HG03045 (cell line): ENCODE measurements at regions not wholly inside any gene's neighbourhood (a gene's known extent, or its start where the extent isn't known, plus 50 kb on each side); places are given as distances from the start of the nearest gene placed in this dataset.

Experiments used
- ATAC-seq: cut with Tn5 transposase; IDR thresholded peaks from one replicate; pipeline ENCODE4 v1.9.1; 2021; ENCODE audit warnings: mild to moderate bottlenecking, moderate library complexity; ENCODE audit not compliant: unreplicated experiment

DNA sequence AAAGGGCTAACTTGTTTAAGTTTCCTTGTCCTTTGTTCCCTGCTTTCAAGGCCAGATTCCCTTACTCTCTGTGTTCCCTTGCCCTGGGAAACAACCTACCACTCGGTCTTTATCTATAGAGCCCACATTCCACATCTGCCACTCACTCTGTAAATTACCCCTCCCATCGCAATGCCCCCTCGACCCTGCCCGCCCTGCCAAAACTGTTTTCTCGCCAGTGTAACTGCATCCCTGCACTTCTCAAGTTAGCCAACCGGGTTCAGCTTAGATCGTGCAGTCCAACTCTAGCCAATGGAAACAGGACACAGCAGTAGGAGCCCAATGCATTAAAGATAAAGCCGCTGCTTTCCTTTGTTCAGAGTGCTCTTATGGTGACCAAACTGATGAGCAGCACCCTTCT lies 263.6 kb downstream of the TBL1XR1 start:
- ATAC-seq = no peak

GRCh38 chr3:176932433-176932832 lies 264.8 kb downstream of the TBL1XR1 start:
- no peak for ATAC-seq

DNA sequence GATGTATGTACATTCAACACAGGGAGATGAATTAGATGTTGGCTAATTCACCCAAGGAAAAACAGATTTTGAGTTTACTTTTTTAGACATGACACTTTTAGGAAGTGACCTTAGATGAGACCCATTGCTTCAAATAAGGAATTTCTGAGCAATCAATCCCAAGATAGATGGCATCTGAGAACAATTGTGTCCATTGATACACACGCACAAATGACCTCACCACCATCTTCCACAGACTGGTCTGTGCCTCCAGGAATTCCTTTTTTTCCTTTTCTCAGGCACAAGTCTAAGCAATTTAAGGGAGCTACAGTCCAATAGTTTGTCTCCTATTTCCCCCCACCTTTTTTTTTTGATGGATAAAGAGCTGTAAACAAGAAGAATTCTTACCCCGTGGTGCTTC lies 265.3 kb downstream of the TBL1XR1 start:
- no peak for ATAC-seq

GRCh38 chr3:176930942-176931341 lies 266.3 kb downstream of the TBL1XR1 start:
- no peak for ATAC-seq

GRCh38 chr3:176928582-176928931 lies 268.7 kb downstream of the TBL1XR1 start:
- no peak for ATAC-seq

GRCh38 chr3:176927706-176928581 lies 269.3 kb downstream of the TBL1XR1 start:
- no peak for ATAC-seq

- ATAC-seq = no peak
These were observed 270.0 kb downstream of the TBL1XR1 start for GRCh38 chr3:176927280-176927679.

DNA sequence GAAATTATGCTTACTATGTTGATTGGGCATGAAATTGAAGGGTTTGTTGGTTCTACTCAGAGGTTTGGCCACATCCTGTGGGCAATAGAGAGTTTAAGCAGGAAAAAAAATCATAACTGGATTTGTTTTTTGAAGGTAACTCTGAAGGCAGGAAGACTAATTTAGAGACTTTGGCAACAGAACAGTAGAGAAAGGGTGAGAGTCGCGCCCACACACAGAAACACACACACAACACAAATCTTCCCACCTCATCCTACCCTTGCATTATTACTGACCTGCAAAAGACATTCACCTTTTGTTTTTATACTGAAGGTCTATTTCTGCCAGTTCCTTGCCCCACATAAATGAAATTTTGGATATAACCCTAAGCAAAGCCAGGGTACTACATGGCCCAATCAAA lies 270.6 kb downstream of the TBL1XR1 start:
- ATAC-seq = no peak

GRCh38 chr3:176926034-176926433 lies 271.2 kb downstream of the TBL1XR1 start:
- no peak for ATAC-seq

DNA sequence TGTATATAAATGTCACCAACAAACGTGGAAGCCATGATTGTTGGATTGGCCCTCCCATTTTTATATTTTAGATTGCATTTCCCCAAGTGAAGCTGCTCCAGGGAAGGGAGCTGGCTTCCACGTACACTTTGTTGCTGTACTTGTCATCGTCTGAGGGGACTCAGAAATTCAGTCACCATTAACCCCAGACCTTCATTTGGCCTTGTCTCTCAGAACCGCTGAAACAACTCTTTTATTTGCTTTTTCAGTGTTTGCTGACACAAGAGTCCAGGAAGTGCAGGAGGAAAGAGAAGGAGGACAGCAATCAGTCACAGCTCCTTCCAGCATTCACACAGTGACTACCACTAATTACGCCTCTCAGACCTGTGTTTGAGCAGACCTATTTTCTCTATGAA lies 276.5 kb downstream of the TBL1XR1 start:
- no peak for ATAC-seq

GRCh38 chr3:176919836-176920765 lies 277.2 kb downstream of the TBL1XR1 start:
- no peak for ATAC-seq

DNA sequence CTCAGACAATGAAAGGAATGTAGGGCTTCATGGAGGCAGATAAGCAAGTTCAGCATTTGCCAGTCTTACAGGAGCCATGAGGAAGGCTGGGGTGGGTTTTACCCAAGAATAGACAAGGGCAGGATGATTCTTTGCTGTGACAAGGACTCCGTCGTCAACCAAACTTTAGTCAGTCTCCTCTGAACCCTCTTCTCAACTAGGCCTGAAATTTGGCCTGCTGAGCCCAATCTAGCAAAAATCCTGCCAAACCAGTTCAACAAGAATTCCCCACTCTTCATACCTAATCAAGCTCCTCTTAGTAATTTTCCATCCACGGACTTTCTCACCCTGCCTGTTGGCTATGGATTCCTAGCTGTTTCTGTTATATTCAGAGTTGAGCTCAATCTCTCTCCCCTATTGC lies 280.5 kb downstream of the TBL1XR1 start:
- ATAC-seq = no peak

DNA sequence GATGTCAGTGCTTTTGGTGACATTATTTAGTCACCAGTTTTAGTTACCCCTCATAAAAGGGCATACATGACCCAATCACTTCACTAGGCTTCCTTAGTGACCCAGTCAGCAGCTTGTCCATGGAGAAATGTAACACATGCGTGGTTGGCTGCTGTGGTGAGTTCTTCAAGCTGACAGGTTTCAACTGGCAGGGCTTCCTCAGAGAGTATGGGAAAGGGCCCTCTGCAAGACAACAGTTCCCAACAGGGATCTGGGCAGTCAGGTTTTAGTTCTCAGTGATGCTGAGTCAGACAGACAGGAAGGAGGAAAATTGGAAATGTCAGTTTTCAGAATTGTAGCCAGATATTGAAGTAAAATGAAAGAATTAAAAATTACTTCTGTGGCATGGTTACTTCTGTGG lies 282.5 kb downstream of the TBL1XR1 start:
- no peak for ATAC-seq

DNA sequence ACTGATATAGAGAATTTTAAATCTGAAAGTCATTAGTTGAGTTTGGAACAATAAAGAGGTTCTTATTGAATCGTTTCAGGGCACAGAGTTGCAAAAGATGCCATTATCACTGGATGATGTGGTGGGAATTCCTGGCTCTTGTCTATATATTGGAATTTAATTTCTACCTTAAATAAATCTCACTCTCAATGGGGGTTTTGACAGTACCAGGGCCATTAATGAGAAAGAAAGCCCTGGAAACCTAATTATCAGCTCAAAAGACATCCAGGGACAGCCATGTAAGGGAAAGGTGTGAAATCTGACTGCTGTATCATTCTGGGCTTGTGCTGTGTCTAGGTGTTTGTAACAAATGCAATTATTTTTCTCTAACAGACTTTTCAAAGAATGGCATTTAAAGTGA lies 285.7 kb downstream of the TBL1XR1 start:
- ATAC-seq = no peak

DNA sequence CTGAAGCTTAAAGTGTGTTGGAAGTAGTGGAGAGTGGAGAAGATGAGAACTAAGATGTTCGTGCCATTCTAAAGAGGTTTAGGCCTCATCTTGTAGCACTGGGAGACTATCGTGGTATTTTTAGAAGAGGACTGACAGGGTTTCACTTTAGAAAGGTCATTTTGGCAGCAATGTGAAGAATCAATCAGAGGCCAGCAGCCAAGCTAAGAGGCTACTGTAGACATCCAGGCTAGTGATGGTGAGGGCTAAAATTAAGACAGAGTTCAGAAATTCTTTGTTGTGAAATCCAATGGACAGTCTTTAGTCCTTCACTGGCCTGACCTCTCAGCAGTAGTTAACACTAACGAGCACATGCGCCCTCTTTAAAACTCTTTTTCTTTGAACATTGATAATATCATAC lies 288.2 kb downstream of the TBL1XR1 start:
- ATAC-seq = no peak

DNA sequence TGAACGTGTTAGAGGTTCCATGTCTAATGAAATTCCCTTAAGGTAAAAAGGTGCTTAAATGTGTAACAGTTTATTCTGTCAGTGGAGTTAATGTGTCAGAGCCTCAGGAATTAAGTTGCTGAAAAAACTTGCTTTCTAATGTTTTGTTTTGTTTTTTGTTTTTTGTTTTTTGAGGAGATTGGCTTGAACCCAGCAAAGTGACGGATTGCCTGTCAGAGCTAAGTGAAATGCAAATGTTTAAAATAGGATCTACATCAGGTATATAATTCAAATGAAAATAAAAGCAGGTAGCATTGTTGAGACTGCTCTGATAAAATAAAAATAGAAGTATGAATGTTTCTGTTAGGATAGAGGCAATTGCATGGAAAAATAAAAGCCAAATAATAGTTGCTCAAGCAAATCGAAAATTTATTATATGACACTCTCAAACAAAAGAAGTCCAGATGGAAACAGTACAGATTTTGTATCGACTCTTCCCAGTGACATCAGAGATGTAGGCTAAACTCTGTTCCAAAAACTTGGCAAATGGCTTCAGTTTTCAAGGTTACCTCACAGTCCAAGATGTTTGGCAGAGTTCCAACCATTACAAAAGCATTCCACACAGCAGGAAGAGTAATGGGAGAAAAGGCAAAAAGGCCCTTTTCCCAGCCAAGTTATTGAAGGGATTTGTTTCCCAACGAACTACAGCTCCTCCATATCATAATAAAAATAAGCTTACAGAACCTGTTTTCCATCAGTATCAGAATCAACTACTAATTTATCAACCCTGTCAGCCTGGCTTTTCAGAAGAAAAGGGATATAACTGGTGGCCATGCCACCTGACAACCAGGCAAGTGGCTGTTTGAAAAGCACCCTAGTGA lies 291.0 kb downstream of the TBL1XR1 start:
- no peak for ATAC-seq

- ATAC-seq = no peak
These were observed 292.0 kb downstream of the TBL1XR1 start for GRCh38 chr3:176905331-176905730.

- no peak for ATAC-seq
These were observed 292.8 kb downstream of the TBL1XR1 start for GRCh38 chr3:176904506-176904905.

DNA sequence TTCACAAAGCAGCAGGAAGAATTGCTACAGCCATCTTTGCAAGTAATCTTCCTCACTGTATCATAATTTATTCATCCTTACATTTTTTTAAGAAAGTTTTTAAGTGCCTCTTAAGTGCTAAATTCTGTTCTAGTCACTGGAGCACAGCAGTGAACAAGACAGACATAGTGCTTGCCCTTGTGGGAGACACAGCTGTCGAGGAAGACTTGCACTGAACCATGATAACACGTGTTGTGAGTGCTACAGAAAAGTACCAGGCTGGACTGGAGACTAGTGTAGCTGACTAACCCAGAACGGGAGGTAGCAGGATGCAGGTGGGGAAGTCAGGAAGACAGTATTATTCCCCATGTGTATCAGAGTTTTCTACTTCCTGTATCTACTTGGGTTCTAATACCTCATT lies 300.6 kb downstream of the TBL1XR1 start:
- no peak for ATAC-seq

- no peak for ATAC-seq
These were observed 301.1 kb downstream of the TBL1XR1 start for GRCh38 chr3:176896165-176896564.

DNA sequence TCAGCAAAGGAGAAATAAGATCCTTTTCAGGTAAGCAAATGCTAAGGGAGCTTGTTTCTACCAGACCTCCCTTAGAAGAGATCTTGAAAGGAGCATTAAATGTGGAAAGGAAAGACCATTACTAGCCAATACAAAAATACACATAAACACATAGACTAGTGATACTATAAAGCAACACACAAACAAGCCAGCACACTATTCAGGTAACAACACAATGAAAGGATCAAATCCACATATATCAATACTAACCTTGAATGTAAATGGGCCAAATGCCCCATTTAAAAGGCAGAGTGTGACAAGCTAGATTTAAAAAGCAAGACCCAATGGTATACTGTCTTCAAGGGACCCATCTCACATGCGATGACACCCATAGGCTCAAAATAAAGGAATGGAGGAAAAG lies 317.6 kb downstream of the TBL1XR1 start:
- ATAC-seq = no peak
